Smooth muscle cell (in vitro differentiated cells): ENCODE measurements at regions not wholly inside any gene's neighbourhood (a gene's known extent, or its start where the extent isn't known, plus 50 kb on each side); places are given as distances from the start of the nearest gene placed in this dataset.
A peak's percentile ranks its signal among the peaks of the same experiment; 100 is the strongest.

ENCODE experiments used
- DNase-seq: peaks from one replicate; lab custom pipeline; 2025; ENCODE audit not compliant: unreplicated experiment; lab: John Stamatoyannopoulos, UW
- H2AFZ ChIP-seq: fragments of 200-600 bp; sonication (generic); 2 replicates; pipeline ENCODE4 v1.6.0; 2016; ENCODE audit warnings: antibody characterized with exemption, low read depth, mild to moderate bottlenecking
- H3F3A ChIP-seq: fragments of 200-600 bp; sonication (generic); 2 replicates; pipeline ENCODE4 v1.6.0; 2017; ENCODE audit warnings: antibody characterized with exemption, low read depth
- H3K27ac ChIP-seq: fragments of 200-600 bp; sonication (generic); 2 replicates; pipeline ENCODE4 v1.5.1; 2016; ENCODE audit warnings: low read depth, mild to moderate bottlenecking
- H3K27me3 ChIP-seq: fragments of 200-600 bp; sonication (generic); 2 replicates; pipeline ENCODE4 v1.6.1; 2016; ENCODE audit warnings: low read depth, mild to moderate bottlenecking
- H3K36me3 ChIP-seq: fragments of 200-600 bp; sonication (generic); 2 replicates; pipeline ENCODE4 v1.5.1; 2016; ENCODE audit warnings: low read depth
- H3K4me1 ChIP-seq: fragments of 200-600 bp; sonication (generic); 2 replicates; pipeline ENCODE4 v1.5.1; 2016; ENCODE audit warnings: low read depth
- H3K4me2 ChIP-seq: fragments of 200-600 bp; sonication (generic); 2 replicates; pipeline ENCODE4 v1.6.0; 2016; ENCODE audit warnings: mild to moderate bottlenecking
- H3K4me3 ChIP-seq: fragments of 200-600 bp; sonication (generic); 2 replicates; pipeline ENCODE4 v1.5.1; 2016; ENCODE audit warnings: mild to moderate bottlenecking
- H3K79me2 ChIP-seq: fragments of 200-600 bp; sonication (generic); 2 replicates; pipeline ENCODE4 v1.6.0; 2016; ENCODE audit warnings: low read depth, mild to moderate bottlenecking
- H3K9ac ChIP-seq: fragments of 200-600 bp; sonication (generic); 2 replicates; pipeline ENCODE4 v1.6.0; 2016; ENCODE audit warnings: low read depth
- H3K9me3 ChIP-seq: fragments of 200-600 bp; sonication (generic); replicated peaks from 2 replicates; pipeline ENCODE4 v1.5.1; 2016; ENCODE audit warnings: low read depth
- H4K20me1 ChIP-seq: fragments of 200-600 bp; sonication (generic); 2 replicates; pipeline ENCODE4 v1.6.0; 2016; ENCODE audit warnings: low read depth
- WGBS: methylation state at CpG from one replicate; pipeline ENCODE4 v1.1.7; 2016; ENCODE audit warnings: low lambda C conversion rate; 5-methylcytosine and 5-hydroxymethylcytosine counted together
- TF ChIP-seq, protein P1 (sequence below): fragments of 200-600 bp; sonication (generic); IDR thresholded peaks from 2 replicates; pipeline ENCODE4 v1.5.1; 2017; ENCODE audit warnings: borderline replicate concordance, mild to moderate bottlenecking, antibody characterized with exemption; ENCODE audit not compliant: insufficient read depth, poor library complexity, severe bottlenecking

DNA sequence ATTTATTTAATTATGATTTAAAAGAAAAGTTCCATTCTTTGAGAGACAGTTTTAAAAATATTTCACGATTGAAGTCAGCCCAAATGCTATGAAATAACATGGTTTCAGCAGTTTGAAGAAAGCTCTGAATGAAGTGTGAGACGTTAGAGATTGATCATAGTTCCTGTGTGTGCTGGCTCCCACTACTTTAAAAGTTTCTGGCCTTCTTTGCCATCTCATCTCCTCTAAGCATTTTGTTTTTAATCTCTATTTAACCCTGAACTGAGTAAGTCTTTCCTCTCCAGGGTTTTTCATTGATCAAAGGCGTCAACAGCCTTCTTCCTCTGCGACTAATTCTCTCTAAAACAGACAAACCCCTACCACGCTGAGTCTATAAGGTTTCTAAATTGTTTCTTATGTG is 225.3 kb upstream of the B3GALT2 start:
- H3K4me2 ChIP-seq = peak overlapping the region; percentile 18
- peak overlapping the region; percentile 87 for H2AFZ ChIP-seq
- WGBS = 29% methylated on average over 5 of the region's 5 CpGs

DNA sequence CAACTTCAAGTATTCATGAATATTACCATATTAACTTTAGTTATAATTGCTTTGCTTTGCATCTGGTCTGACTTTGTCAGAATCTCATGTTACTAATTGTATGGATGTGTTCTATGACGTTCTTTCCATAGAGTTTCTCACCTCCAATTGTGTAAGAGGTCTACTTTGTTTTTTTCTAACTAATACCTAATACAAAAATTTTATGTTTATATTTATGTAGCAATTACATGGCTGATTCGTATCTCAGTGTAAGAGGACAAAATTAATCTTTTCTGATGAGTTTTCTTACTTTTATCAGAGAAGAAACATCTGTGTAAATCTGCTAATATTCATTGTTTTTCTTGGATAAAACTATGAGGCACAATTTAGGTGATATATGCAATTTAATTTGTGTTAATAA is 224.8 kb upstream of the B3GALT2 start:
- Histone ChIP-seq H3K27me3 (no peaks in the 10 kb centered on the region), H3K27ac (no peak overlapping the region), H4K20me1 (no peaks in the 10 kb centered on the region), H3K4me2 (no peak overlapping the region), H3K36me3 (no peaks in the 10 kb centered on the region), H3K4me1 (no peaks in the 10 kb centered on the region), H3K4me3 (no peak overlapping the region), H3K9ac (no peak overlapping the region), H3F3A (peaks cover 3% of the 10 kb centered on the region), H2AFZ (peak overlapping the region; percentile 87), H3K9me3 (no peaks in the 10 kb centered on the region), H3K79me2 (no peaks in the 10 kb centered on the region)
- DNase-seq = no peak
- WGBS = 88% methylated on average over 2 of the region's 2 CpGs
- TF ChIP-seq, protein P1, sequence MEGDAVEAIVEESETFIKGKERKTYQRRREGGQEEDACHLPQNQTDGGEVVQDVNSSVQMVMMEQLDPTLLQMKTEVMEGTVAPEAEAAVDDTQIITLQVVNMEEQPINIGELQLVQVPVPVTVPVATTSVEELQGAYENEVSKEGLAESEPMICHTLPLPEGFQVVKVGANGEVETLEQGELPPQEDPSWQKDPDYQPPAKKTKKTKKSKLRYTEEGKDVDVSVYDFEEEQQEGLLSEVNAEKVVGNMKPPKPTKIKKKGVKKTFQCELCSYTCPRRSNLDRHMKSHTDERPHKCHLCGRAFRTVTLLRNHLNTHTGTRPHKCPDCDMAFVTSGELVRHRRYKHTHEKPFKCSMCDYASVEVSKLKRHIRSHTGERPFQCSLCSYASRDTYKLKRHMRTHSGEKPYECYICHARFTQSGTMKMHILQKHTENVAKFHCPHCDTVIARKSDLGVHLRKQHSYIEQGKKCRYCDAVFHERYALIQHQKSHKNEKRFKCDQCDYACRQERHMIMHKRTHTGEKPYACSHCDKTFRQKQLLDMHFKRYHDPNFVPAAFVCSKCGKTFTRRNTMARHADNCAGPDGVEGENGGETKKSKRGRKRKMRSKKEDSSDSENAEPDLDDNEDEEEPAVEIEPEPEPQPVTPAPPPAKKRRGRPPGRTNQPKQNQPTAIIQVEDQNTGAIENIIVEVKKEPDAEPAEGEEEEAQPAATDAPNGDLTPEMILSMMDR = no peak

More for the DNA sequence above, 225.3 kb upstream of the B3GALT2 start:
- H3K79me2 ChIP-seq = no peaks in the 10 kb centered on the region
- no peak for DNase-seq
- peak overlapping the region; percentile 15 for H3K9ac ChIP-seq
- H3K27me3 ChIP-seq = no peaks in the 10 kb centered on the region
- H3K27ac ChIP-seq = no peak overlapping the region
- H3K4me1 ChIP-seq = no peaks in the 10 kb centered on the region
- TF ChIP-seq, protein P1 = no peak
- no peaks in the 10 kb centered on the region for H3K9me3 ChIP-seq
- H3K36me3 ChIP-seq = no peaks in the 10 kb centered on the region
- H4K20me1 ChIP-seq = no peaks in the 10 kb centered on the region
- peaks cover 3% of the 10 kb centered on the region for H3F3A ChIP-seq
- no peak overlapping the region for H3K4me3 ChIP-seq

DNA sequence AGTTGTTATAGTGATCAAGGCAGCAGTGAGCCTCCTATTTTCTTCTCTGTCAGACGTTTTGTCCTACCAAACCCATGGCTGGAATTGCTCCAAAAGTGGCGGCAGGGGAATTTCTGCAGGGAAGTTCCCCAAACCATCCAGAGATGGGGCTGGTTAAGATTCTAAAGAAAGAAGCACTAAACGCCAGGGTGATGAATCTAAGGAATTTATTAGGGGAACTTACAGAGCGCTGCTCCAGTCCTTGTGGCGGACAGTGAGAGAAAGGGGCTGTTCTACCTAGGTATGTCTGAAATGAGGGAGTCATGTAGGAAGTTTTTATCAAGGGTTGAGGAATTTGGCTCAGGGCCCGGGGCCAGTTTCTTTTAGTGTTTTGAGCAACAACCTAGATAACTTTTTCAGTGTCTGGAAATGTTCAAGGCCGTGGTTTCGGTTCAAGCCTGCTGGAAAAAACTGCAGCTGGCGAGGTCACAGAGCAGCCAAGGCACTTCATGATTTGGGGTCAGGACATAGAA is 222.4 kb upstream of the B3GALT2 start:
- DNase-seq = peak; percentile 64
- Histone ChIP-seq H3K4me3 (peak overlapping the region; percentile 21), H3K4me2 (peak overlapping the region; percentile 77), H3K9ac (no peak overlapping the region), H3K27ac (peak overlapping the region; percentile 72), H4K20me1 (no peaks in the 10 kb centered on the region), H2AFZ (peak overlapping the region; percentile 35), H3K79me2 (no peaks in the 10 kb centered on the region), H3F3A (peaks cover 3% of the 10 kb centered on the region), H3K9me3 (no peaks in the 10 kb centered on the region), H3K4me1 (no peaks in the 10 kb centered on the region), H3K27me3 (no peaks in the 10 kb centered on the region), H3K36me3 (no peaks in the 10 kb centered on the region)
- TF ChIP-seq, protein P1 = no peak
- WGBS = 2% methylated on average over 9 of the region's 9 CpGs

DNA sequence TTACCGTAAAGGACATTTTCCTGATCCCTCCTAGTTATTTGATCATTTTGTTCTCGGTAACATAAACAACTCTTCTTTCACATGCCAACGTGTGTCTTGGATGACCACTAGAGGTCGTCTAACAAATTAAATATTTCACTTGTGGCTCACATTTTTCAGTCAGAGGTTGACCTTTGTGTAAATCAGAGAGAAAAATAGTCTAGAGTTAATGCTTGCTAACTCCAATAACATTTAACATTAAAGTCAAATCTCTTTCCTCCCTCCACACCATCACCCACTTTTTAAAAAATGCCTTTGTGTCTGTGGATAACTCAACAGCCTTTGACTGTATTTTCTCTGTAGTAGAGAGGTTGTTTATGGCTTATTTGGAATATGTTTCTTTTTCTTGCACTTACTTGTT is 220.5 kb upstream of the B3GALT2 start:
- DNase-seq = no peak
- H3K79me2 ChIP-seq = no peaks in the 10 kb centered on the region
- no peaks in the 10 kb centered on the region for H3K4me1 ChIP-seq
- TF ChIP-seq, protein P1 = peak; percentile 80
- peak overlapping the region; percentile 4 for H3K27ac ChIP-seq
- H3F3A ChIP-seq = peaks cover 3% of the 10 kb centered on the region
- H4K20me1 ChIP-seq = no peaks in the 10 kb centered on the region
- no peak overlapping the region for H2AFZ ChIP-seq
- H3K9me3 ChIP-seq = no peaks in the 10 kb centered on the region
- no peaks in the 10 kb centered on the region for H3K36me3 ChIP-seq
- H3K27me3 ChIP-seq = no peaks in the 10 kb centered on the region
- H3K4me3 ChIP-seq = no peak overlapping the region
- 13% methylated on average over 4 of the region's 4 CpGs for WGBS
- no peak overlapping the region for H3K4me2 ChIP-seq
- no peak overlapping the region for H3K9ac ChIP-seq
